Choroid plexus epithelial cell (primary cell): ENCODE measurements at regions not wholly inside any gene's neighbourhood (a gene's known extent, or its start where the extent isn't known, plus 50 kb on each side); places are given as distances from the start of the nearest gene placed in this dataset.
"Not testable (repeated sequence)": the region's sequence is repeated elsewhere in the genome, so short reads cannot be mapped to it uniquely, and the experiment has no call there.

Source experiments
- DNase-seq: peaks from one replicate; pipeline ENCODE4 v3.0.0-alpha.2; 2010; ENCODE audit warnings: low read depth
- H3K4me3 ChIP-seq: 2 replicates; pipeline ENCODE4 v1.5.1; 2011; ENCODE audit warnings: low read depth, mild to moderate bottlenecking, control low read depth, low read length, moderate library complexity
- CTCF ChIP-seq: conservative IDR thresholded peaks from 2 replicates; pipeline ENCODE4 v1.5.1; 2011; ENCODE audit warnings: low read depth, mild to moderate bottlenecking, control low read depth, inconsistent platforms, low read length, moderate library complexity

GRCh38 chr7:57789130-57789529 lies 339.2 kb downstream of the ZNF716 start:
- no peak for TF ChIP-seq CTCF
- H3K4me3 ChIP-seq = no peak overlapping the region
- DNase-seq = no peak

- no peak for DNase-seq
- H3K4me3 ChIP-seq = no peak overlapping the region
- TF ChIP-seq CTCF = no peak
Measured at GRCh38 chr7:57819491-57819981, 369.6 kb downstream of the ZNF716 start.

GRCh38 chr7:57820477-57820876 lies 370.5 kb downstream of the ZNF716 start:
- no peak for DNase-seq
- TF ChIP-seq CTCF = no peak
- no peak overlapping the region for H3K4me3 ChIP-seq

- no peak for TF ChIP-seq CTCF
Measured at GRCh38 chr7:57821438-57822382, 371.7 kb downstream of the ZNF716 start.

GRCh38 chr7:57826548-57826947 lies 376.6 kb downstream of the ZNF716 start:
- DNase-seq, H3K4me3 ChIP-seq: not testable (repeated sequence)

More at GRCh38 chr7:57821438-57822382, 371.7 kb downstream of the ZNF716 start:
- no peak for DNase-seq
- no peak overlapping the region for H3K4me3 ChIP-seq

- not testable (repeated sequence) for DNase-seq, H3K4me3 ChIP-seq
Measured at GRCh38 chr7:57835161-57835560, 385.2 kb downstream of the ZNF716 start.

- DNase-seq, H3K4me3 ChIP-seq: not testable (repeated sequence)
Measured at GRCh38 chr7:57839152-57839551, 389.2 kb downstream of the ZNF716 start.

- TF ChIP-seq CTCF = no peak
- peak; percentile 8 for DNase-seq
- H3K4me3 ChIP-seq = peak overlapping the region; percentile 42
Measured at GRCh38 chr7:57867884-57868701, 418.1 kb downstream of the ZNF716 start.
